IMR-90 (cell line): ENCODE measurements at regions not wholly inside any gene's neighbourhood (a gene's known extent, or its start where the extent isn't known, plus 50 kb on each side); places are given as distances from the start of the nearest gene placed in this dataset.
A peak's percentile ranks its signal among the peaks of the same experiment; 100 is the strongest.

ENCODE experiments used
- ATAC-seq: fragments of 200-7000 bp; cut with Tn5 transposase; 2 replicates; pipeline ENCODE4 v1.9.1; 2020; ENCODE audit warnings: low read depth, mild to moderate bottlenecking, moderate library complexity
- BruUV-seq: library from RNA; stranded (reverse); fragments of 400-500 nt; replicated peaks from 2 replicates; lab custom pipeline; 2021; lab: Mats Ljungman, UMichigan
- CTCF ChIA-PET: fragments of 300-600 bp; formaldehyde crosslinking; extraction: SDS; loops from one replicate; lab custom pipeline; 2021; ENCODE audit warnings: antibody characterized with exemption; lab: Yijun Ruan, JAX
- POLR2A ChIA-PET: fragments of 300-600 bp; sonication (Branson Sonifier 250); formaldehyde crosslinking; loops from one replicate; lab custom pipeline; 2022; ENCODE audit warnings: antibody characterized with exemption; ENCODE audit not compliant: unreplicated experiment; lab: Charles Lee
- DNase-seq: peaks from one replicate; pipeline ENCODE4 v3.0.0; 2013
- H2AFZ ChIP-seq: replicated peaks from 2 replicates; pipeline ENCODE3; 2013; ENCODE audit warnings: low read length, mild to moderate bottlenecking; ENCODE audit not compliant: poor library complexity
- H2AK5ac ChIP-seq: 2 replicates; pipeline ENCODE4 v1.6.1; 2013; ENCODE audit warnings: low read depth, low read length, inconsistent platforms
- H2AK9ac ChIP-seq: replicated peaks from 2 replicates; pipeline ENCODE3; 2013; ENCODE audit warnings: mild to moderate bottlenecking, low read depth, low read length, moderate library complexity; ENCODE audit not compliant: poor library complexity
- H2BK120ac ChIP-seq: 2 replicates; pipeline ENCODE4 v1.6.1; 2013; ENCODE audit warnings: low read depth, low read length, inconsistent platforms
- H2BK15ac ChIP-seq: 3 replicates; pipeline ENCODE4 v1.6.1; 2013; ENCODE audit warnings: low read depth, low read length, inconsistent platforms
- H2BK20ac ChIP-seq: 2 replicates; pipeline ENCODE4 v1.6.1; 2013; ENCODE audit warnings: low read depth, mild to moderate bottlenecking, inconsistent platforms, low read length, moderate library complexity
- H2BK5ac ChIP-seq: 2 replicates; pipeline ENCODE4 v1.6.1; 2013; ENCODE audit warnings: mild to moderate bottlenecking, low read depth, low read length, inconsistent platforms; ENCODE audit not compliant: poor library complexity, severe bottlenecking
- H3K14ac ChIP-seq: replicated peaks from 2 replicates; pipeline ENCODE4 v1.6.1; 2013; ENCODE audit warnings: low read depth, low read length, inconsistent platforms
- H3K18ac ChIP-seq: 2 replicates; pipeline ENCODE4 v1.6.1; 2013; ENCODE audit warnings: low read depth, low read length, control low read depth
- H3K23ac ChIP-seq: 2 replicates; pipeline ENCODE4 v1.6.1; 2013; ENCODE audit warnings: low read depth, low read length, inconsistent platforms
- H3K27ac ChIP-seq: 2 replicates; pipeline ENCODE4 v1.5.1; 2013; ENCODE audit warnings: mild to moderate bottlenecking, control low read depth, low read length; ENCODE audit not compliant: insufficient read depth
- H3K27me3 ChIP-seq: 2 replicates; pipeline ENCODE4 v1.6.1; 2013; ENCODE audit warnings: low read length; ENCODE audit not compliant: control insufficient read depth, insufficient read depth
- H3K36me3 ChIP-seq: 2 replicates; pipeline ENCODE4 v1.6.1; 2013; ENCODE audit warnings: low read length, mixed read lengths; ENCODE audit not compliant: control insufficient read depth, insufficient read depth
- H3K4ac ChIP-seq: 2 replicates; pipeline ENCODE4 v1.6.1; 2013; ENCODE audit warnings: low read depth, low read length, inconsistent platforms
- H3K4me1 ChIP-seq: 2 replicates; pipeline ENCODE4 v1.6.1; 2013; ENCODE audit warnings: low read length, mixed read lengths; ENCODE audit not compliant: control insufficient read depth, insufficient read depth
- H3K4me2 ChIP-seq: 2 replicates; pipeline ENCODE4 v1.6.1; 2013; ENCODE audit warnings: low read depth, mild to moderate bottlenecking, control low read depth, low read length, moderate library complexity
- H3K4me3 ChIP-seq: 2 replicates; pipeline ENCODE4 v1.5.1; 2013; ENCODE audit warnings: low read depth, mild to moderate bottlenecking, control low read depth, low read length, moderate library complexity; ENCODE audit not compliant: insufficient read depth
- H3K56ac ChIP-seq: 2 replicates; pipeline ENCODE4 v1.6.1; 2013; ENCODE audit warnings: low read length, inconsistent platforms; ENCODE audit not compliant: insufficient read depth; ENCODE audit errors: extremely low read depth
- H3K79me1 ChIP-seq, 2 experiments: 2 replicates each; pipeline ENCODE4 v1.6.1; 2013; ENCODE audit warnings: low read length in 2 of 2, inconsistent platforms in 1 of 2, low read depth in 1 of 2
- H3K9ac ChIP-seq: 2 replicates; pipeline ENCODE4 v1.6.1; 2013; ENCODE audit warnings: low read depth, low read length, control low read depth
- H3K9me1 ChIP-seq: 2 replicates; pipeline ENCODE4 v1.6.1; 2013; ENCODE audit warnings: low read length, inconsistent platforms; ENCODE audit not compliant: insufficient read depth
- H3K9me3 ChIP-seq: 2 replicates; pipeline ENCODE4 v1.6.1; 2013; ENCODE audit warnings: low read length; ENCODE audit not compliant: control insufficient read depth, insufficient read depth
- H4K20me1 ChIP-seq: 2 replicates; pipeline ENCODE4 v1.6.1; 2013; ENCODE audit warnings: low read length, inconsistent platforms; ENCODE audit not compliant: insufficient read depth
- H4K5ac ChIP-seq: 2 replicates; pipeline ENCODE4 v1.6.1; 2013; ENCODE audit warnings: mild to moderate bottlenecking, low read depth, low read length, control low read depth
- H4K8ac ChIP-seq, 2 experiments: 2 replicates each; pipeline ENCODE4 v1.6.1; 2013; ENCODE audit warnings: low read depth in 2 of 2, low read length in 2 of 2, control low read depth in 1 of 2, inconsistent platforms in 1 of 2
- H4K91ac ChIP-seq: 2 replicates; pipeline ENCODE4 v1.6.1; 2013; ENCODE audit warnings: low read depth, low read length, inconsistent platforms; ENCODE audit not compliant: insufficient read depth
- BHLHE40 ChIP-seq: fragments of 150-350 bp; IDR thresholded peaks from 2 replicates; pipeline ENCODE4 v1.6.1; 2016; ENCODE audit warnings: mild to moderate bottlenecking, low read depth, low read length
- CEBPB ChIP-seq: IDR thresholded peaks from 2 replicates; pipeline ENCODE4 v1.6.1; 2012; ENCODE audit warnings: low read depth, low read length, improper control_type of control experiment
- CHD1 ChIP-seq: IDR thresholded peaks from 2 replicates; pipeline ENCODE4 v1.6.1; 2012; ENCODE audit warnings: low read depth, low read length, improper control_type of control experiment
- FOS ChIP-seq: fragments of 150-350 bp; IDR thresholded peaks from 2 replicates; pipeline ENCODE4 v1.6.1; 2016; ENCODE audit warnings: low read depth, low read length
- MAFK ChIP-seq: IDR thresholded peaks from 2 replicates; pipeline ENCODE4 v1.6.1; 2012; ENCODE audit warnings: low read depth, low read length, improper control_type of control experiment
- MXI1 ChIP-seq: IDR thresholded peaks from 2 replicates; pipeline ENCODE4 v1.6.1; 2012; ENCODE audit warnings: low read depth, mild to moderate bottlenecking, low read length, moderate library complexity, borderline replicate concordance
- NFE2L2 ChIP-seq: fragments of 150-350 bp; IDR thresholded peaks from 2 replicates; pipeline ENCODE4 v1.6.1; 2016; ENCODE audit warnings: low read depth, mild to moderate bottlenecking, low read length
- POLR2A ChIP-seq: IDR thresholded peaks from 2 replicates; pipeline ENCODE4 v1.6.1; 2012; ENCODE audit warnings: mild to moderate bottlenecking, low read depth, low read length
- RAD21 ChIP-seq: IDR thresholded peaks from 2 replicates; pipeline ENCODE4 v1.6.1; 2012; ENCODE audit warnings: low read length, improper control_type of control experiment
- RCOR1 ChIP-seq: IDR thresholded peaks from 2 replicates; pipeline ENCODE4 v1.6.1; 2012; ENCODE audit warnings: mild to moderate bottlenecking, low read length, improper control_type of control experiment; ENCODE audit not compliant: insufficient replicate concordance
- RFX5 ChIP-seq: IDR thresholded peaks from 2 replicates; pipeline ENCODE4 v1.8.0; 2012; ENCODE audit warnings: low read depth, mild to moderate bottlenecking, low read length, moderate library complexity
- WGBS, 2 experiments: methylation state at CpG; one replicate each; pipeline versions ENCODE4 v1.1.5 to v1.1.7; 2013; ENCODE audit warnings: missing lambda C conversion rate in 2 of 2; ENCODE audit not compliant: insufficient read length in 1 of 2; ENCODE audit errors: extremely low coverage in 2 of 2; 5-methylcytosine and 5-hydroxymethylcytosine counted together
- dilution Hi-C: fragments of 300-500 bp; cut with HindIII; formaldehyde crosslinking; loops from one replicate; pipeline ENCODE4 v1.14.3; 2018; ENCODE audit warnings: low sequenced_read_pairs; ENCODE audit not compliant: unreplicated experiment
- in situ Hi-C: fragments of 300-500 bp; cut with MboI; formaldehyde crosslinking; loops from 3 replicates; pipeline ENCODE4 v1.14.3; 2019; ENCODE audit warnings: low sequenced_read_pairs, inconsistent platforms, mixed read lengths
- intact Hi-C: fragments of 100-400 bp; cut with micrococcal nuclease; formaldehyde crosslinking; loops from 2 replicates; pipeline ENCODE4 v1.10.0; 2022
- TF ChIP-seq, protein P1 (sequence below): fragments of 150-350 bp; IDR thresholded peaks from 2 replicates; pipeline ENCODE4 v1.6.1; 2017; ENCODE audit warnings: mild to moderate bottlenecking, antibody characterized with exemption, low read length, low read depth
- TF ChIP-seq, protein P2 (sequence below): fragments of 150-350 bp; IDR thresholded peaks from 2 replicates; pipeline ENCODE4 v1.6.1; 2016; ENCODE audit warnings: low read depth, mild to moderate bottlenecking, low read length, moderate library complexity, borderline replicate concordance

DNA sequence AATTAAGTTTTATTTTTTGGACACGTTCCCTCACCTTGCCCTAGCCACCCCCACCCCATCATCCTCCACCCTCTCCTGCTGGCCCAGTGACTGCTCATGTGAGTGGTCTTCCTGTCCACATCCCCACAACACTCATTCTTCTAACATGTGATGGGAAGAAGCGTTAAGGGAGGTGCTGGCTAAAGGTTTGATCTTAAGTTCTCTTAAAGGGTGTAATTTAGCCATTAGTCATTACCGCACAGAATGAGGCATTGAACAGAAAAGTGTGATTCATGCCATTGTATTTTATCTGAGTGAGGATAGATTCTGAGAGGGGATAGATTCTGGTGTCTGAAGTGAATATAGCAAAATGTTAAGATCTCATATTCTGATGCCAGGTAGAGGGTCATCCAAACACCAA is 272.9 kb upstream of the TPM1 start:
- Histone ChIP-seq H3K9ac (no peak overlapping the region), H4K8ac (no peak overlapping the region), H4K5ac (no peak overlapping the region), H3K4me3 (no peak overlapping the region), H3K14ac (0 out of 2 replicates have a peak overlapping the region, but pooled peaks have one; percentile 8), H2BK5ac (no peak overlapping the region), H2AK9ac (no peak overlapping the region), H3K18ac (no peak overlapping the region), H3K4me2 (no peak overlapping the region), H4K20me1 (peaks cover 3% of the 10 kb centered on the region; the same call in 1 of the 2 replicates), H2AK5ac (peak overlapping the region; percentile 45; the same call in 1 of the 2 replicates), H2AFZ (no peak overlapping the region), H3K27me3 (no peaks in the 10 kb centered on the region), H3K27ac (no peak overlapping the region), H2BK15ac (no peak overlapping the region), H2BK120ac (no peak overlapping the region), H2BK20ac (no peak overlapping the region), H3K36me3 (peaks cover 17% of the 10 kb centered on the region), H3K79me1 (0 out of 4 replicates have a peak, but pooled peaks cover 0 to 3% of the 10 kb centered on the region in 2 experiments), H3K4ac (no peak overlapping the region; the same call in 1 of the 2 replicates), H3K9me1 (peaks cover 19% of the 10 kb centered on the region), H3K56ac (no peak overlapping the region), H3K9me3 (no peaks in the 10 kb centered on the region), H4K91ac (no peak overlapping the region; the same call in 1 of the 2 replicates), H3K23ac (no peak overlapping the region), H3K4me1 (peaks cover 6% of the 10 kb centered on the region)
- ChIA-PET POLR2A (interaction anchor here (0.6 kb wide), 1 partner anchor 34 kb away, joined by 3 read pairs; no protein-coding TSS in a partner anchor), CTCF (no interaction called here)
- BruUV-seq = no TSS peak
- in situ Hi-C loops = no loop called here
- WGBS, 2 experiments = 80% methylated on average over 1 of the region's 3 CpGs; no CpG with 5 or more reads in 1 of the 2 experiments
- TF ChIP-seq, protein P1, sequence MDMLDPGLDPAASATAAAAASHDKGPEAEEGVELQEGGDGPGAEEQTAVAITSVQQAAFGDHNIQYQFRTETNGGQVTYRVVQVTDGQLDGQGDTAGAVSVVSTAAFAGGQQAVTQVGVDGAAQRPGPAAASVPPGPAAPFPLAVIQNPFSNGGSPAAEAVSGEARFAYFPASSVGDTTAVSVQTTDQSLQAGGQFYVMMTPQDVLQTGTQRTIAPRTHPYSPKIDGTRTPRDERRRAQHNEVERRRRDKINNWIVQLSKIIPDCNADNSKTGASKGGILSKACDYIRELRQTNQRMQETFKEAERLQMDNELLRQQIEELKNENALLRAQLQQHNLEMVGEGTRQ = 0 out of 2 replicates have a peak, but pooled peaks have one; percentile 15
- TF ChIP-seq RCOR1 = no peak
- no peak for TF ChIP-seq RFX5
- TF ChIP-seq RAD21 = no peak
- no peak for TF ChIP-seq NFE2L2
- TF ChIP-seq CHD1 = no peak
- no peak for TF ChIP-seq POLR2A
- TF ChIP-seq MAFK = no peak
- no peak for TF ChIP-seq FOS
- peak; percentile 62 for TF ChIP-seq BHLHE40
- TF ChIP-seq MXI1 = no peak
- TF ChIP-seq, protein P2, sequence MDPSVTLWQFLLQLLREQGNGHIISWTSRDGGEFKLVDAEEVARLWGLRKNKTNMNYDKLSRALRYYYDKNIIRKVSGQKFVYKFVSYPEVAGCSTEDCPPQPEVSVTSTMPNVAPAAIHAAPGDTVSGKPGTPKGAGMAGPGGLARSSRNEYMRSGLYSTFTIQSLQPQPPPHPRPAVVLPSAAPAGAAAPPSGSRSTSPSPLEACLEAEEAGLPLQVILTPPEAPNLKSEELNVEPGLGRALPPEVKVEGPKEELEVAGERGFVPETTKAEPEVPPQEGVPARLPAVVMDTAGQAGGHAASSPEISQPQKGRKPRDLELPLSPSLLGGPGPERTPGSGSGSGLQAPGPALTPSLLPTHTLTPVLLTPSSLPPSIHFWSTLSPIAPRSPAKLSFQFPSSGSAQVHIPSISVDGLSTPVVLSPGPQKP = no peak
- no peak for TF ChIP-seq CEBPB
- DNase-seq (peak; percentile 84), ATAC-seq (no peak)
- intact Hi-C loops = no loop called here
- dilution Hi-C loops = no loop called here
